ENCODE measurements at regions not wholly inside any gene's neighbourhood (a gene's known extent, or its start where the extent isn't known, plus 50 kb on each side); places are given as distances from the start of the nearest gene placed in this dataset.

DNA sequence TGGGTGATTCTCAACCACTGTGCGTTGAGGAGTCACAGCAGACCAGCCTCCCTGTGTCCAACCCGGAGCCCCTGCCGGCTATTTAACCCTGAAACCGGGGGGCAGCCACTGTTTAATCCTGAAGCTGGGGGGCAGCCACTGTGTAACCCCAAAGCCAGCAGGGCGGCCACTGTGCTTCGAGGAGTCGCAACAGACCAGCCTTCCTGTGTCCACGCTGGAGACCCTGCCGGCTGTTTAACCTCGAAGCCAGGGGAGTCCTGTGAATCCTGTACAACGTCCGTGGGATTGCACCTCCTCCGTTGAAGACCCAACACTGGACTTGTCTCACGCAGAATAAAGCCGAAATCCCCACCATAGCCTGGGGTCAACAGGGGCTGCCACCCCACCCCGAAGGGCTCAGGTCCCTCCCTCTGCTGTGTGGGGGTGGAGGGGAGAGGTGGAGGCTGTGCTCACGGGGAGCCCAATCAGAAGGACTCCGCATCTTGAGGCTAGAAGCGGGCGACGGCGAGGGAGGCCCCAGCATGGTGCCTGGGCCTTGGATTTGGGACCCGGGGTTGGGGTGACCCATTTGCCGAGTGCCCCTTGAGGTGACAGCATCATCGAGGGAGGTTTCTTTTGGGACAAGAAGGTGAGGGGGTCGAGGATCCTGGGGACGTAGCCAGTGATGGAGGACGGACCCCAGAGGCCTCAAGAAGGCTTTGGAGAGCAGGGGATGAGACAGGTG lies 94.9 kb downstream of the ADRA2C start:
- Histone ChIP-seq H3K4me1 (ENCODE audit: control insufficient read depth in 1 of 2, insufficient read depth in 2 of 2, low read length in 2 of 2) (no peaks in the 10 kb centered on the region), H3K27me3 (ENCODE audit: control insufficient read depth in 1 of 2, insufficient read depth in 2 of 2, low read length in 2 of 2) (peaks cover 0 to 7% of the 10 kb centered on the region in 2 donors), H3K9me3 (ENCODE audit: control insufficient read depth in 1 of 2, low read length in 2 of 2) (no peaks in the 10 kb centered on the region), H3K9ac (ENCODE audit: low read depth in 1 of 2, low read length in 2 of 2) (no peak overlapping the region), H3K27ac (ENCODE audit: low read depth, low read length) (no peak overlapping the region), H3K4me3 (ENCODE audit: low read depth in 1 of 2, low read length in 2 of 2) (no peak overlapping the region), H3K36me3 (ENCODE audit: control insufficient read depth in 1 of 2, insufficient read depth in 2 of 2, low read length in 2 of 2) (no peaks in the 10 kb centered on the region)

DNA sequence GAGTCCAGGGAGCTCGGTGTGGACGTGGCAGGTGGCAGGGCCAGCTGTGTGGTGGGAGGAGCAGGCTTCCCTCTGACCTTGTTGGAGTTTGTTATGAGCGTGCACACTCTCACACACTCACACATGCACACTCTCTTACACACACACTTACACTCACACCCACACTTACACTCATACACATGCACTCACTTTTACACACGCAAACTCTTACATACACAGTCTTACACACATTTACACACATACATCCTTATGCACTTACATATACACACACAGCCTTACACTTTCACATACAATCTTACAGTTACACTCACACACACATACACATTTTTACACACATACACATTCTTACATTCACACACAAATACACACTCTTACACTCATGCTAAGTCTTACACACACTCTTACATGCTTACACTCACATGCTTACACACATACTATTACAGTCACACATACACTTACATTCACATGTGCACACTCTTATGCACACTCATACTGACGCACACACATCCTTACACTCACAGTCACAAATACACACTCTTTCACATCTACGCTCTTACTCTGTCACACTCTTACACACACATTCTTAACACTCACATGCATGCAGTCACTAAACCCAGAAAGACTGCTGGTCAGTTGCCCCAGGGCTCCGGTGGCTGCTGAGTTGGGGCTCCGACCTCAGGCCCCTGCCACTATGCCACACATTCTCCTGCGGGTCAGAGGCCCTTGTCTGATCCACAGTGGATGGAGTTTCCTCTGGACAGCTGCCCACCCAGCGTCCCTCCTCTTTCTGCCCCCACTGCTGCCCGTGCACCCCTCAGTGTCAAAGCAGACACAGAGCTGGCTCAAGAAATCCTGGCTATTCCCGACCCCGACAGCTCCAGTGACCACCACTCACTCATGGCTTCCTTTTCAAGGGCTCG lies 95.8 kb downstream of the ADRA2C start:
- H3K4me1 ChIP-seq (ENCODE audit: control insufficient read depth in 1 of 2, insufficient read depth in 2 of 2, low read length in 2 of 2) = no peaks in the 10 kb centered on the region
- H3K36me3 ChIP-seq (ENCODE audit: control insufficient read depth in 1 of 2, insufficient read depth in 2 of 2, low read length in 2 of 2) = no peaks in the 10 kb centered on the region
- peaks cover 0 to 7% of the 10 kb centered on the region in 2 donors for H3K27me3 ChIP-seq (ENCODE audit: control insufficient read depth in 1 of 2, insufficient read depth in 2 of 2, low read length in 2 of 2)
- H3K9ac ChIP-seq (ENCODE audit: low read depth in 1 of 2, low read length in 2 of 2) = no peak overlapping the region
- no peak overlapping the region for H3K4me3 ChIP-seq (ENCODE audit: low read depth in 1 of 2, low read length in 2 of 2)
- no peaks in the 10 kb centered on the region for H3K9me3 ChIP-seq (ENCODE audit: control insufficient read depth in 1 of 2, low read length in 2 of 2)
- H3K27ac ChIP-seq (ENCODE audit: low read depth, low read length) = no peak overlapping the region

GRCh38 chr4:3862640-3863420 lies 96.6 kb downstream of the ADRA2C start:
- Histone ChIP-seq H3K9me3 (ENCODE audit: control insufficient read depth in 1 of 2, low read length in 2 of 2) (no peaks in the 10 kb centered on the region), H3K4me3 (ENCODE audit: low read depth in 1 of 2, low read length in 2 of 2) (no peak overlapping the region), H3K4me1 (ENCODE audit: control insufficient read depth in 1 of 2, insufficient read depth in 2 of 2, low read length in 2 of 2) (no peaks in the 10 kb centered on the region), H3K27me3 (ENCODE audit: control insufficient read depth in 1 of 2, insufficient read depth in 2 of 2, low read length in 2 of 2) (peaks cover 0 to 7% of the 10 kb centered on the region in 2 donors), H3K9ac (ENCODE audit: low read depth in 1 of 2, low read length in 2 of 2) (no peak overlapping the region), H3K27ac (ENCODE audit: low read depth, low read length) (no peak overlapping the region), H3K36me3 (ENCODE audit: control insufficient read depth in 1 of 2, insufficient read depth in 2 of 2, low read length in 2 of 2) (no peaks in the 10 kb centered on the region)

GRCh38 chr4:3863841-3864741 lies 97.9 kb downstream of the ADRA2C start:
- H3K27me3 ChIP-seq (ENCODE audit: control insufficient read depth in 1 of 2, insufficient read depth in 2 of 2, low read length in 2 of 2) = peaks cover 0 to 7% of the 10 kb centered on the region in 2 donors
- no peaks in the 10 kb centered on the region for H3K4me1 ChIP-seq (ENCODE audit: control insufficient read depth in 1 of 2, insufficient read depth in 2 of 2, low read length in 2 of 2)
- H3K4me3 ChIP-seq (ENCODE audit: low read depth in 1 of 2, low read length in 2 of 2) = no peak overlapping the region
- no peak overlapping the region for H3K27ac ChIP-seq (ENCODE audit: low read depth, low read length)
- no peaks in the 10 kb centered on the region for H3K36me3 ChIP-seq (ENCODE audit: control insufficient read depth in 1 of 2, insufficient read depth in 2 of 2, low read length in 2 of 2)
- H3K9ac ChIP-seq (ENCODE audit: low read depth in 1 of 2, low read length in 2 of 2) = no peak overlapping the region
- H3K9me3 ChIP-seq (ENCODE audit: control insufficient read depth in 1 of 2, low read length in 2 of 2) = no peaks in the 10 kb centered on the region

GRCh38 chr4:3864742-3865721 lies 98.8 kb downstream of the ADRA2C start:
- H3K4me1 ChIP-seq (ENCODE audit: control insufficient read depth in 1 of 2, insufficient read depth in 2 of 2, low read length in 2 of 2) = no peaks in the 10 kb centered on the region
- H3K9ac ChIP-seq (ENCODE audit: low read depth in 1 of 2, low read length in 2 of 2) = no peak overlapping the region
- no peaks in the 10 kb centered on the region for H3K9me3 ChIP-seq (ENCODE audit: control insufficient read depth in 1 of 2, low read length in 2 of 2)
- H3K27ac ChIP-seq (ENCODE audit: low read depth, low read length) = no peak overlapping the region
- H3K27me3 ChIP-seq (ENCODE audit: control insufficient read depth in 1 of 2, insufficient read depth in 2 of 2, low read length in 2 of 2) = peaks cover 0 to 9% of the 10 kb centered on the region in 2 donors
- H3K36me3 ChIP-seq (ENCODE audit: control insufficient read depth in 1 of 2, insufficient read depth in 2 of 2, low read length in 2 of 2) = no peaks in the 10 kb centered on the region
- H3K4me3 ChIP-seq (ENCODE audit: low read depth in 1 of 2, low read length in 2 of 2) = no peak overlapping the region

DNA sequence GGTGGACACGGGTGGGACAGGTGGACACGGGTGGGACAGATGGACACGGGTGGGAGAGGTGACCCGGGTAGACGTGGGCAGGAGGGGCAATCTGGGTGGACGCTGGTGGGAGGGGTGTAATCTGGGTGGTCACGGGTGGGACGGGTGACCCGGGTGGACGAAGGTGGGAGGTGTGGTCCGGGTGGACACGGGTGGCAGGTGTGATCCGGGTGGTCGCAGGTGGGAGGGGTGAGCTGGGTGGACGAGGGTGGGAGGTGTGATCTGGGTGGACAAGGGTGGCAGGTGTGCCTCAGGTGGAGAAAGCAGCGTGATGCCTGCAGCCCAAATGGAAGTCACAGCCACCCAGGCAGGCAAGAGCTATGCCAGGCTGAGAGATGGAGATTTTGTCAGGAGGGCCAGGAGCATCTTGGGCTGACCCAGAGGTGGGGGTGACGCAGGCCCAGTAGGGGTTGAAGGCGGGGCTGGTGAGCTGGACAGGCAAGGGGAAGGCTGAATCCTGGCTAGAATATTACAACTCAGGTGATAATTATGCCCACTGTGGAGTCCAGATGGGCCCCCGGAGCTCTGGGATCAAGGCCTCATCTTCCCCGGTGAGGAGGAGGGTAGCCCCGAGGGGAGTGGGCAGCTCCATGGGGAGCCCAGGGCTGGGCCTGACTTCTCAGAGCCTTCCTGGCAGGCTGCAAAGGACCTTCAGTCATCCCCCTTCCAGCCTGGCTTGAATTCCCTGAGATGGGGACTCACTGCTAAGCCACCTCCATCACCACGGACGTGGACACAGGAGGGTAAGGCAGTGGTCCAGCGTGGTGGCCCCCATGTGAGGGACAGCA lies 100.0 kb downstream of the ADRA2C start:
- H3K4me3 ChIP-seq (ENCODE audit: low read depth in 1 of 2, low read length in 2 of 2) = no peak overlapping the region
- H3K9ac ChIP-seq (ENCODE audit: low read depth in 1 of 2, low read length in 2 of 2) = no peak overlapping the region
- H3K27me3 ChIP-seq (ENCODE audit: control insufficient read depth in 1 of 2, insufficient read depth in 2 of 2, low read length in 2 of 2) = peaks cover 5 to 16% of the 10 kb centered on the region in 2 donors
- H3K27ac ChIP-seq (ENCODE audit: low read depth, low read length) = no peak overlapping the region
- no peaks in the 10 kb centered on the region for H3K36me3 ChIP-seq (ENCODE audit: control insufficient read depth in 1 of 2, insufficient read depth in 2 of 2, low read length in 2 of 2)
- H3K9me3 ChIP-seq (ENCODE audit: control insufficient read depth in 1 of 2, low read length in 2 of 2) = no peaks in the 10 kb centered on the region
- no peaks in the 10 kb centered on the region for H3K4me1 ChIP-seq (ENCODE audit: control insufficient read depth in 1 of 2, insufficient read depth in 2 of 2, low read length in 2 of 2)

DNA sequence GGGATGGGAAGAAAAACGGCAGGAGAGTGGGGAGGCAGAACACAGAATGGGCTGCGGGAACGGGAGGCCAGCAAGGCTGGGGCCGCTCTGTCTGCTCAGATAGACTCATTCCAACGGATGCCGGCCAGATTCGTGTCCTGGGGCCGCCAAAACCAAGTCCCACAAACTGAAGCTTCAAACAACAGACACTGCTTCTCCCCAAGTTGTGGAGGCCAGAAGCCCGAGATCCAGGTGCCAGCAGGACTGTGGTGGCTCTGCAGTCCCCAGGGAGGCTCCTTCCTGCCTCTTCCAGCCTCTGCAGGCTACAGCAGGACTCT lies 100.6 kb downstream of the ADRA2C start:
- H3K9me3 ChIP-seq (ENCODE audit: control insufficient read depth in 1 of 2, low read length in 2 of 2) = no peaks in the 10 kb centered on the region
- no peak overlapping the region for H3K27ac ChIP-seq (ENCODE audit: low read depth, low read length)
- no peak overlapping the region for H3K4me3 ChIP-seq (ENCODE audit: low read depth in 1 of 2, low read length in 2 of 2)
- H3K9ac ChIP-seq (ENCODE audit: low read depth in 1 of 2, low read length in 2 of 2) = no peak overlapping the region
- peaks cover 9 to 13% of the 10 kb centered on the region in 2 donors for H3K27me3 ChIP-seq (ENCODE audit: control insufficient read depth in 1 of 2, insufficient read depth in 2 of 2, low read length in 2 of 2)
- H3K36me3 ChIP-seq (ENCODE audit: control insufficient read depth in 1 of 2, insufficient read depth in 2 of 2, low read length in 2 of 2) = no peaks in the 10 kb centered on the region
- no peaks in the 10 kb centered on the region for H3K4me1 ChIP-seq (ENCODE audit: control insufficient read depth in 1 of 2, insufficient read depth in 2 of 2, low read length in 2 of 2)

DNA sequence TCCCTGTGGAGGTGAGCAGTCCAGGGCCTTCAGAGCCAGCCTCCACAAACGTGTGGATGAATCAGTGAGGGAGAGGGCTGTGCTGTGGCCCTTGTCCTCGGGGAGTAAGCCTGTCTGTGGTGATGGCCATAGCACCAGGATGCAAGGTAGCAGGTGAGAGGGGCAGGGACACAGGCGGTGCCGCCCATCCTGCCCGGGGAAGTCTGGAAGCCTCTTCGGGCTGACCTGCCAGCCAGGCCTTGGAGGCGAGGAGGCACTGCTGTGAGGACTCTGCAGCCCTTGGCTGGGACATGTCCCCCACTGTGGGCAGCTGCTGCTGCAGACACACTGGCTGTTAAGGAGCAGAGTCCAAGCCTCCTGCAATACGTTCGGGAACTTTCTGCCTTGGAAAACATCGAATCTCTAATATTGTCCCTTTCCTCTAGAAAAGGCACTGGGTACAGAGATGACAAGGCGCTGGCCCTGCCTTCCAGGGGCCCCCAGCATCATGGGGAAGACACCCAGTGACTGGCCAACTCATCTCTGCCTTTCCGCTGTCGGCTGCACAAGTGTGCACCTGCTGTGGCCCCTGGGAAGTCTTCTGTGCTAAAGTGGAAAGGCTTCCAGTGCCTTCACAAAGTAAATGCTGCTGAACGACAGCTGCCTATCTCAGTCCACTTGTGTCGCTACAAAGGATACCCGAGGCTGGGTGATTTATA lies 101.4 kb downstream of the ADRA2C start:
- no peaks in the 10 kb centered on the region for H3K4me1 ChIP-seq (ENCODE audit: control insufficient read depth in 1 of 2, insufficient read depth in 2 of 2, low read length in 2 of 2)
- H3K27me3 ChIP-seq (ENCODE audit: control insufficient read depth in 1 of 2, insufficient read depth in 2 of 2, low read length in 2 of 2) = peaks cover 9 to 14% of the 10 kb centered on the region in 2 donors
- H3K9ac ChIP-seq (ENCODE audit: low read depth in 1 of 2, low read length in 2 of 2) = no peak overlapping the region
- no peak overlapping the region for H3K4me3 ChIP-seq (ENCODE audit: low read depth in 1 of 2, low read length in 2 of 2)
- H3K9me3 ChIP-seq (ENCODE audit: control insufficient read depth in 1 of 2, low read length in 2 of 2) = no peaks in the 10 kb centered on the region
- no peak overlapping the region for H3K27ac ChIP-seq (ENCODE audit: low read depth, low read length)
- no peaks in the 10 kb centered on the region for H3K36me3 ChIP-seq (ENCODE audit: control insufficient read depth in 1 of 2, insufficient read depth in 2 of 2, low read length in 2 of 2)
